SK-N-SH treated with all-trans-retinoic acid at 6 μM for 48 hours (cell line): ENCODE measurements at regions not wholly inside any gene's neighbourhood (a gene's known extent, or its start where the extent isn't known, plus 50 kb on each side); places are given as distances from the start of the nearest gene placed in this dataset.

ENCODE experiments used
- PATZ1 ChIP-seq: fragments of 250-450 bp; sonication (Bioruptor Pico); IDR thresholded peaks from 2 replicates; pipeline ENCODE4 v1.8.0; 2020; ENCODE audit warnings: mild to moderate bottlenecking, moderate library complexity, borderline replicate concordance
- RARB ChIP-seq: fragments of 250-450 bp; sonication (Bioruptor Pico); IDR thresholded peaks from 2 replicates; pipeline ENCODE4 v1.8.0; 2021; ENCODE audit warnings: mild to moderate bottlenecking, moderate library complexity
- ZFP3 ChIP-seq: fragments of 250-450 bp; sonication (Bioruptor Pico); IDR thresholded peaks from 2 replicates; pipeline ENCODE4 v1.5.0; 2020; ENCODE audit warnings: mild to moderate bottlenecking, moderate library complexity
- ZFP30 ChIP-seq: fragments of 450-650 bp; formaldehyde crosslinking; IDR thresholded peaks from 2 replicates; pipeline ENCODE4 v1.5.0; 2022; ENCODE audit warnings: mild to moderate bottlenecking, moderate library complexity
- ZNF565 ChIP-seq: fragments of 450-650 bp; formaldehyde crosslinking; conservative IDR thresholded peaks from 2 replicates; pipeline ENCODE4 v1.5.0; 2020; ENCODE audit warnings: low read depth, mild to moderate bottlenecking, moderate library complexity

GRCh38 chr12:77591959-77592743 lies 238.5 kb upstream of the NAV3 start:
- TF ChIP-seq ZNF565 (CRISPR knock-in tag) (no peak), PATZ1 (CRISPR knock-in tag) (no peak), RARB (CRISPR knock-in tag) (no peak), ZFP3 (CRISPR knock-in tag) (no peak), ZFP30 (CRISPR knock-in tag) (no peak)
